ENCODE measurements at regions not wholly inside any gene's neighbourhood (a gene's known extent, or its start where the extent isn't known, plus 50 kb on each side); places are given as distances from the start of the nearest gene placed in this dataset.

GRCh38 chr7:94067506-94067905 lies 63.4 kb upstream of the BET1 start:
- TF ChIP-seq, protein P1, sequence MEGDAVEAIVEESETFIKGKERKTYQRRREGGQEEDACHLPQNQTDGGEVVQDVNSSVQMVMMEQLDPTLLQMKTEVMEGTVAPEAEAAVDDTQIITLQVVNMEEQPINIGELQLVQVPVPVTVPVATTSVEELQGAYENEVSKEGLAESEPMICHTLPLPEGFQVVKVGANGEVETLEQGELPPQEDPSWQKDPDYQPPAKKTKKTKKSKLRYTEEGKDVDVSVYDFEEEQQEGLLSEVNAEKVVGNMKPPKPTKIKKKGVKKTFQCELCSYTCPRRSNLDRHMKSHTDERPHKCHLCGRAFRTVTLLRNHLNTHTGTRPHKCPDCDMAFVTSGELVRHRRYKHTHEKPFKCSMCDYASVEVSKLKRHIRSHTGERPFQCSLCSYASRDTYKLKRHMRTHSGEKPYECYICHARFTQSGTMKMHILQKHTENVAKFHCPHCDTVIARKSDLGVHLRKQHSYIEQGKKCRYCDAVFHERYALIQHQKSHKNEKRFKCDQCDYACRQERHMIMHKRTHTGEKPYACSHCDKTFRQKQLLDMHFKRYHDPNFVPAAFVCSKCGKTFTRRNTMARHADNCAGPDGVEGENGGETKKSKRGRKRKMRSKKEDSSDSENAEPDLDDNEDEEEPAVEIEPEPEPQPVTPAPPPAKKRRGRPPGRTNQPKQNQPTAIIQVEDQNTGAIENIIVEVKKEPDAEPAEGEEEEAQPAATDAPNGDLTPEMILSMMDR (IDR thresholded peaks at IDR 0.05), result no peak
- TF ChIP-seq POLR2A (IDR thresholded peaks at IDR 0.05), result no peak
- TF ChIP-seq EP300 (IDR thresholded peaks at IDR 0.05), result no peak
